Keratinocyte (primary cell): ENCODE measurements at regions not wholly inside any gene's neighbourhood (a gene's known extent, or its start where the extent isn't known, plus 50 kb on each side); places are given as distances from the start of the nearest gene placed in this dataset.

Source experiments
- EZH2 ChIP-seq: IDR thresholded peaks from one replicate; pipeline ENCODE4 v1.6.1; 2012; ENCODE audit warnings: inconsistent platforms, mild to moderate bottlenecking, low read length, moderate library complexity
- TF ChIP-seq, protein P1 (sequence below), 3 experiments: IDR thresholded peaks in 1 of 3; conservative IDR thresholded peaks in 1 of 3; optimal IDR thresholded peaks in 1 of 3; 2 replicates in 2 of 3; 3 replicates in 1 of 3; pipeline versions ENCODE3 to v1.5.1; 2011; ENCODE audit warnings: low read length in 3 of 3, mild to moderate bottlenecking in 3 of 3, moderate library complexity in 2 of 3, control low read depth in 1 of 3, inconsistent platforms in 1 of 3; ENCODE audit not compliant: insufficient read depth in 2 of 3; ENCODE audit errors: extremely low read depth in 1 of 3

DNA sequence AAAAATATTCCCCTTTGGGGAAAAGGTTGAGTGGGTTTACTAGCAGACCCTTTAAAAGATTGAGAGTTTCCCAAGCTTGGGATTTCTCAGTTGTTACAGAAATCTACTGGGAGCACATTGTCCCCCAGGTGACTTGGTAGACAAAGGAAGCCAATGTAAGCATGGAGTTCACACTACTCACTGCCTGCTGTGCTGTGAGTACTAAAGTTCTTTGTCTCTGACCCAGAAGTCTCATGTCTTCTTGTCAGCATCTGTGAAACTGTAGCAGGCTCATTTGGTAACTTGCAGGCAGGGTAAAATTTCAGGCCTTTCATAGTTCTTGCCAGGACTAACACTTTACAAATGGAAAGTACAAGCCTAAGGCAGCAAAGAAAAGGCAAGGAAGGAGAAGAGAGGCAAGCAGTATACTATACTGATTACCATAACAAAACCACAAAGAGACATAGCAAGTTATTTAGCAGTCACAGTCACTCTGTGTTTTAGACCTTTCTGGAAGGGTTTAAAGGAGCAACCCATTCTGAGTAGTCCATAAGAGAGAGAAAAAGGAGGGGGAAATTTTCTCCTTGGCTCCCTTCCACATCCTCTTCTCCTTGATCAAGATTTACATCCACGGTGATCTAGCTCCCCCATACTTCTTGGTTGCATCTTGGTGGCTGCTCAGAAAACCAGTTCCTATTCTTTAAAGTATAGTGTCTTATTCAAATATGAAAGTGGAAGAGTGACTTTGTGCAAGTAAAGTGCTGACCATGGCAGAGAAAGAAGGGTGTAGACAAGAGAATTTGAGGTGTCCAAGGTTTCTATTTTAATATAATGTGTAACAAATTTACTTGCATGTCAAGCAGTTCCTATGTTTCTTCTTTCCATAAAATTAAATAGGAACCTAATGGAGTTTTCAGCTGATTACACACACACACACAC is 160.0 kb upstream of the PDE5A start:
- TF ChIP-seq, protein P1, sequence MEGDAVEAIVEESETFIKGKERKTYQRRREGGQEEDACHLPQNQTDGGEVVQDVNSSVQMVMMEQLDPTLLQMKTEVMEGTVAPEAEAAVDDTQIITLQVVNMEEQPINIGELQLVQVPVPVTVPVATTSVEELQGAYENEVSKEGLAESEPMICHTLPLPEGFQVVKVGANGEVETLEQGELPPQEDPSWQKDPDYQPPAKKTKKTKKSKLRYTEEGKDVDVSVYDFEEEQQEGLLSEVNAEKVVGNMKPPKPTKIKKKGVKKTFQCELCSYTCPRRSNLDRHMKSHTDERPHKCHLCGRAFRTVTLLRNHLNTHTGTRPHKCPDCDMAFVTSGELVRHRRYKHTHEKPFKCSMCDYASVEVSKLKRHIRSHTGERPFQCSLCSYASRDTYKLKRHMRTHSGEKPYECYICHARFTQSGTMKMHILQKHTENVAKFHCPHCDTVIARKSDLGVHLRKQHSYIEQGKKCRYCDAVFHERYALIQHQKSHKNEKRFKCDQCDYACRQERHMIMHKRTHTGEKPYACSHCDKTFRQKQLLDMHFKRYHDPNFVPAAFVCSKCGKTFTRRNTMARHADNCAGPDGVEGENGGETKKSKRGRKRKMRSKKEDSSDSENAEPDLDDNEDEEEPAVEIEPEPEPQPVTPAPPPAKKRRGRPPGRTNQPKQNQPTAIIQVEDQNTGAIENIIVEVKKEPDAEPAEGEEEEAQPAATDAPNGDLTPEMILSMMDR (optimal IDR thresholded peaks at IDR 0.05 in 1 of 3, IDR thresholded peaks at IDR 0.05 in 1 of 3, conservative IDR thresholded peaks at IDR 0.05 in 1 of 3; ENCODE audit: extremely low read depth in 1 of 3, insufficient read depth in 2 of 3, low read length in 3 of 3), result no peak
- no peak for TF ChIP-seq EZH2
